ENCODE measurements at regions not wholly inside any gene's neighbourhood (a gene's known extent, or its start where the extent isn't known, plus 50 kb on each side); places are given as distances from the start of the nearest gene placed in this dataset.

- H3K36me3 ChIP-seq (replicated peaks in 1 of 2; ENCODE audit: control insufficient read depth in 1 of 2, insufficient read depth in 2 of 2, low read length in 2 of 2), result no peaks in the 10 kb centered on the region
- H3K4me2 ChIP-seq (replicated peaks; ENCODE audit: extremely low read depth, low read length, poor library complexity, severe bottlenecking), result no peak overlapping the region
- TF ChIP-seq CTCF (IDR thresholded peaks at IDR 0.05), result no peak
- DNase-seq, result no peak
- peaks cover 0 to 5% (median 0%) of the 10 kb centered on the region in 7 donors for H3K9me3 Mint-ChIP-seq
- intact Hi-C loops (cut with micrococcal nuclease), result no loop called here
- no peak overlapping the region for H3K4me3 Mint-ChIP-seq
- no peaks in the 10 kb centered on the region for H3K4me1 Mint-ChIP-seq
- WGBS (ENCODE audit: insufficient coverage), result 83% methylated on average over 3 of the region's 6 CpGs
- no peaks in the 10 kb centered on the region for H4K20me1 ChIP-seq (ENCODE audit: insufficient read depth, low read length)
- no peaks in the 10 kb centered on the region for H3K79me2 ChIP-seq (ENCODE audit: insufficient read depth, low read length)
- no peak overlapping the region for H3K27ac Mint-ChIP-seq
- no peaks in the 10 kb centered on the region for H3K9me3 ChIP-seq (replicated peaks in 1 of 2; ENCODE audit: control insufficient read depth in 1 of 2, insufficient read depth in 1 of 2, low read length in 2 of 2)
- H3K27me3 Mint-ChIP-seq (ENCODE audit: low read depth in 3 of 3), result peaks cover 1 to 7% (median 2%) of the 10 kb centered on the region in 3 donors
- H3K36me3 Mint-ChIP-seq, result no peaks in the 10 kb centered on the region
- no peak overlapping the region for H3K27ac ChIP-seq (ENCODE audit: low read depth in 1 of 2, low read length in 2 of 2)
- H3K4me1 ChIP-seq (ENCODE audit: control insufficient read depth in 1 of 2, insufficient read depth in 2 of 2, low read length in 2 of 2), result no peaks in the 10 kb centered on the region
- H3K27me3 ChIP-seq (ENCODE audit: control insufficient read depth in 2 of 2, insufficient read depth in 2 of 2, low read length in 2 of 2), result no peaks in the 10 kb centered on the region
- no peak overlapping the region for H3K4me3 ChIP-seq (replicated peaks in 1 of 3; ENCODE audit: low read depth in 2 of 3, low read length in 3 of 3)
- H2AFZ ChIP-seq (ENCODE audit: insufficient read depth, low read depth, low read length, poor library complexity, severe bottlenecking), result no peak overlapping the region
- no peak overlapping the region for H3K9ac ChIP-seq (ENCODE audit: insufficient read depth, low read length, poor library complexity, severe bottlenecking)
These were observed 160.2 kb upstream of the KAZN start for GRCh38 chr1:14438127-14438769.

GRCh38 chr1:14439015-14439414, 159.5 kb upstream of the KAZN start:
- Histone ChIP-seq H3K27ac (ENCODE audit: low read depth in 1 of 2, low read length in 2 of 2) (no peak overlapping the region), H3K4me2 (replicated peaks; ENCODE audit: extremely low read depth, low read length, poor library complexity, severe bottlenecking) (no peak overlapping the region), H3K36me3 (replicated peaks in 1 of 2; ENCODE audit: control insufficient read depth in 1 of 2, insufficient read depth in 2 of 2, low read length in 2 of 2) (no peaks in the 10 kb centered on the region), H4K20me1 (ENCODE audit: insufficient read depth, low read length) (no peaks in the 10 kb centered on the region), H2AFZ (ENCODE audit: insufficient read depth, low read depth, low read length, poor library complexity, severe bottlenecking) (no peak overlapping the region), H3K9me3 (replicated peaks in 1 of 2; ENCODE audit: control insufficient read depth in 1 of 2, insufficient read depth in 1 of 2, low read length in 2 of 2) (no peaks in the 10 kb centered on the region), H3K27me3 (ENCODE audit: control insufficient read depth in 2 of 2, insufficient read depth in 2 of 2, low read length in 2 of 2) (no peaks in the 10 kb centered on the region), H3K4me3 (replicated peaks in 1 of 3; ENCODE audit: low read depth in 2 of 3, low read length in 3 of 3) (no peak overlapping the region), H3K4me1 (ENCODE audit: control insufficient read depth in 1 of 2, insufficient read depth in 2 of 2, low read length in 2 of 2) (no peaks in the 10 kb centered on the region), H3K79me2 (ENCODE audit: insufficient read depth, low read length) (no peaks in the 10 kb centered on the region), H3K9ac (ENCODE audit: insufficient read depth, low read length, poor library complexity, severe bottlenecking) (no peak overlapping the region)
- H3K4me3 Mint-ChIP-seq, result no peak overlapping the region
- WGBS (ENCODE audit: insufficient coverage), result 100% methylated on average over 1 of the region's 1 CpG
- H3K27ac Mint-ChIP-seq, result no peak overlapping the region
- intact Hi-C loops (cut with micrococcal nuclease), result no loop called here
- DNase-seq, result no peak
- H3K9me3 Mint-ChIP-seq, result peaks cover 0 to 3% (median 0%) of the 10 kb centered on the region in 7 donors
- no peak for TF ChIP-seq CTCF (IDR thresholded peaks at IDR 0.05)
- peaks cover 1 to 8% (median 2%) of the 10 kb centered on the region in 3 donors for H3K27me3 Mint-ChIP-seq (ENCODE audit: low read depth in 3 of 3)
- no peaks in the 10 kb centered on the region for H3K4me1 Mint-ChIP-seq
- H3K36me3 Mint-ChIP-seq, result no peaks in the 10 kb centered on the region
